IMR-90 (cell line): ENCODE measurements at regions not wholly inside any gene's neighbourhood (a gene's known extent, or its start where the extent isn't known, plus 50 kb on each side); places are given as distances from the start of the nearest gene placed in this dataset.

Experiments used
- ATAC-seq: fragments of 200-7000 bp; cut with Tn5 transposase; 2 replicates; pipeline ENCODE4 v1.9.1; 2020; ENCODE audit warnings: low read depth, mild to moderate bottlenecking, moderate library complexity
- BruUV-seq: library from RNA; stranded (reverse); fragments of 400-500 nt; replicated peaks from 2 replicates; lab custom pipeline; 2021; lab: Mats Ljungman, UMichigan
- CTCF ChIA-PET: fragments of 300-600 bp; formaldehyde crosslinking; extraction: SDS; loops from one replicate; lab custom pipeline; 2021; ENCODE audit warnings: antibody characterized with exemption; lab: Yijun Ruan, JAX
- POLR2A ChIA-PET: fragments of 300-600 bp; sonication (Branson Sonifier 250); formaldehyde crosslinking; loops from one replicate; lab custom pipeline; 2022; ENCODE audit warnings: antibody characterized with exemption; ENCODE audit not compliant: unreplicated experiment; lab: Charles Lee
- DNase-seq: peaks from one replicate; pipeline ENCODE4 v3.0.0; 2013
- H2AFZ ChIP-seq: replicated peaks from 2 replicates; pipeline ENCODE3; 2013; ENCODE audit warnings: low read length, mild to moderate bottlenecking; ENCODE audit not compliant: poor library complexity
- H2AK5ac ChIP-seq: 2 replicates; pipeline ENCODE4 v1.6.1; 2013; ENCODE audit warnings: low read depth, low read length, inconsistent platforms
- H2AK9ac ChIP-seq: replicated peaks from 2 replicates; pipeline ENCODE3; 2013; ENCODE audit warnings: mild to moderate bottlenecking, low read depth, low read length, moderate library complexity; ENCODE audit not compliant: poor library complexity
- H2BK120ac ChIP-seq: 2 replicates; pipeline ENCODE4 v1.6.1; 2013; ENCODE audit warnings: low read depth, low read length, inconsistent platforms
- H2BK15ac ChIP-seq: 3 replicates; pipeline ENCODE4 v1.6.1; 2013; ENCODE audit warnings: low read depth, low read length, inconsistent platforms
- H2BK20ac ChIP-seq: 2 replicates; pipeline ENCODE4 v1.6.1; 2013; ENCODE audit warnings: low read depth, mild to moderate bottlenecking, inconsistent platforms, low read length, moderate library complexity
- H2BK5ac ChIP-seq: 2 replicates; pipeline ENCODE4 v1.6.1; 2013; ENCODE audit warnings: mild to moderate bottlenecking, low read depth, low read length, inconsistent platforms; ENCODE audit not compliant: poor library complexity, severe bottlenecking
- H3K14ac ChIP-seq: replicated peaks from 2 replicates; pipeline ENCODE4 v1.6.1; 2013; ENCODE audit warnings: low read depth, low read length, inconsistent platforms
- H3K18ac ChIP-seq: 2 replicates; pipeline ENCODE4 v1.6.1; 2013; ENCODE audit warnings: low read depth, low read length, control low read depth
- H3K23ac ChIP-seq: 2 replicates; pipeline ENCODE4 v1.6.1; 2013; ENCODE audit warnings: low read depth, low read length, inconsistent platforms
- H3K27ac ChIP-seq: 2 replicates; pipeline ENCODE4 v1.5.1; 2013; ENCODE audit warnings: mild to moderate bottlenecking, control low read depth, low read length; ENCODE audit not compliant: insufficient read depth
- H3K27me3 ChIP-seq: 2 replicates; pipeline ENCODE4 v1.6.1; 2013; ENCODE audit warnings: low read length; ENCODE audit not compliant: control insufficient read depth, insufficient read depth
- H3K36me3 ChIP-seq: 2 replicates; pipeline ENCODE4 v1.6.1; 2013; ENCODE audit warnings: low read length, mixed read lengths; ENCODE audit not compliant: control insufficient read depth, insufficient read depth
- H3K4ac ChIP-seq: 2 replicates; pipeline ENCODE4 v1.6.1; 2013; ENCODE audit warnings: low read depth, low read length, inconsistent platforms
- H3K4me1 ChIP-seq: 2 replicates; pipeline ENCODE4 v1.6.1; 2013; ENCODE audit warnings: low read length, mixed read lengths; ENCODE audit not compliant: control insufficient read depth, insufficient read depth
- H3K4me2 ChIP-seq: 2 replicates; pipeline ENCODE4 v1.6.1; 2013; ENCODE audit warnings: low read depth, mild to moderate bottlenecking, control low read depth, low read length, moderate library complexity
- H3K4me3 ChIP-seq: 2 replicates; pipeline ENCODE4 v1.5.1; 2013; ENCODE audit warnings: low read depth, mild to moderate bottlenecking, control low read depth, low read length, moderate library complexity; ENCODE audit not compliant: insufficient read depth
- H3K56ac ChIP-seq: 2 replicates; pipeline ENCODE4 v1.6.1; 2013; ENCODE audit warnings: low read length, inconsistent platforms; ENCODE audit not compliant: insufficient read depth; ENCODE audit errors: extremely low read depth
- H3K79me1 ChIP-seq, 2 experiments: 2 replicates each; pipeline ENCODE4 v1.6.1; 2013; ENCODE audit warnings: low read length in 2 of 2, inconsistent platforms in 1 of 2, low read depth in 1 of 2
- H3K9ac ChIP-seq: 2 replicates; pipeline ENCODE4 v1.6.1; 2013; ENCODE audit warnings: low read depth, low read length, control low read depth
- H3K9me1 ChIP-seq: 2 replicates; pipeline ENCODE4 v1.6.1; 2013; ENCODE audit warnings: low read length, inconsistent platforms; ENCODE audit not compliant: insufficient read depth
- H3K9me3 ChIP-seq: 2 replicates; pipeline ENCODE4 v1.6.1; 2013; ENCODE audit warnings: low read length; ENCODE audit not compliant: control insufficient read depth, insufficient read depth
- H4K20me1 ChIP-seq: 2 replicates; pipeline ENCODE4 v1.6.1; 2013; ENCODE audit warnings: low read length, inconsistent platforms; ENCODE audit not compliant: insufficient read depth
- H4K5ac ChIP-seq: 2 replicates; pipeline ENCODE4 v1.6.1; 2013; ENCODE audit warnings: mild to moderate bottlenecking, low read depth, low read length, control low read depth
- H4K8ac ChIP-seq, 2 experiments: 2 replicates each; pipeline ENCODE4 v1.6.1; 2013; ENCODE audit warnings: low read depth in 2 of 2, low read length in 2 of 2, control low read depth in 1 of 2, inconsistent platforms in 1 of 2
- H4K91ac ChIP-seq: 2 replicates; pipeline ENCODE4 v1.6.1; 2013; ENCODE audit warnings: low read depth, low read length, inconsistent platforms; ENCODE audit not compliant: insufficient read depth
- BHLHE40 ChIP-seq: fragments of 150-350 bp; IDR thresholded peaks from 2 replicates; pipeline ENCODE4 v1.6.1; 2016; ENCODE audit warnings: mild to moderate bottlenecking, low read depth, low read length
- CEBPB ChIP-seq: IDR thresholded peaks from 2 replicates; pipeline ENCODE4 v1.6.1; 2012; ENCODE audit warnings: low read depth, low read length, improper control_type of control experiment
- CHD1 ChIP-seq: IDR thresholded peaks from 2 replicates; pipeline ENCODE4 v1.6.1; 2012; ENCODE audit warnings: low read depth, low read length, improper control_type of control experiment
- CTCF ChIP-seq: conservative IDR thresholded peaks from 2 replicates; pipeline ENCODE4 v1.5.1; 2012; ENCODE audit warnings: mild to moderate bottlenecking, low read depth, low read length, improper control_type of control experiment
- FOS ChIP-seq: fragments of 150-350 bp; IDR thresholded peaks from 2 replicates; pipeline ENCODE4 v1.6.1; 2016; ENCODE audit warnings: low read depth, low read length
- MAFK ChIP-seq: IDR thresholded peaks from 2 replicates; pipeline ENCODE4 v1.6.1; 2012; ENCODE audit warnings: low read depth, low read length, improper control_type of control experiment
- MAZ ChIP-seq: IDR thresholded peaks from 2 replicates; pipeline ENCODE4 v1.6.1; 2012; ENCODE audit warnings: low read depth, mild to moderate bottlenecking, low read length, improper control_type of control experiment, moderate library complexity, borderline replicate concordance
- NFE2L2 ChIP-seq: fragments of 150-350 bp; IDR thresholded peaks from 2 replicates; pipeline ENCODE4 v1.6.1; 2016; ENCODE audit warnings: low read depth, mild to moderate bottlenecking, low read length
- POLR2A ChIP-seq: IDR thresholded peaks from 2 replicates; pipeline ENCODE4 v1.6.1; 2012; ENCODE audit warnings: mild to moderate bottlenecking, low read depth, low read length
- RAD21 ChIP-seq: IDR thresholded peaks from 2 replicates; pipeline ENCODE4 v1.6.1; 2012; ENCODE audit warnings: low read length, improper control_type of control experiment
- RCOR1 ChIP-seq: IDR thresholded peaks from 2 replicates; pipeline ENCODE4 v1.6.1; 2012; ENCODE audit warnings: mild to moderate bottlenecking, low read length, improper control_type of control experiment; ENCODE audit not compliant: insufficient replicate concordance
- RFX5 ChIP-seq: IDR thresholded peaks from 2 replicates; pipeline ENCODE4 v1.8.0; 2012; ENCODE audit warnings: low read depth, mild to moderate bottlenecking, low read length, moderate library complexity
- SMC3 ChIP-seq: fragments of 150-350 bp; IDR thresholded peaks from 2 replicates; pipeline ENCODE4 v1.6.1; 2016; ENCODE audit warnings: low read depth, mild to moderate bottlenecking, antibody characterized with exemption, low read length, moderate library complexity
- USF2 ChIP-seq: fragments of 150-350 bp; IDR thresholded peaks from 2 replicates; pipeline ENCODE4 v1.6.1; 2017; ENCODE audit warnings: mild to moderate bottlenecking, antibody characterized with exemption, low read length, low read depth
- dilution Hi-C: fragments of 300-500 bp; cut with HindIII; formaldehyde crosslinking; loops from one replicate; pipeline ENCODE4 v1.14.3; 2018; ENCODE audit warnings: low sequenced_read_pairs; ENCODE audit not compliant: unreplicated experiment
- in situ Hi-C: fragments of 300-500 bp; cut with MboI; formaldehyde crosslinking; loops from 3 replicates; pipeline ENCODE4 v1.14.3; 2019; ENCODE audit warnings: low sequenced_read_pairs, inconsistent platforms, mixed read lengths
- intact Hi-C: fragments of 100-400 bp; cut with micrococcal nuclease; formaldehyde crosslinking; loops from 2 replicates; pipeline ENCODE4 v1.10.0; 2022
- TF ChIP-seq, protein P1 (sequence below): fragments of 150-350 bp; IDR thresholded peaks from 2 replicates; pipeline ENCODE4 v1.6.1; 2016; ENCODE audit warnings: low read depth, mild to moderate bottlenecking, low read length, moderate library complexity, borderline replicate concordance

DNA sequence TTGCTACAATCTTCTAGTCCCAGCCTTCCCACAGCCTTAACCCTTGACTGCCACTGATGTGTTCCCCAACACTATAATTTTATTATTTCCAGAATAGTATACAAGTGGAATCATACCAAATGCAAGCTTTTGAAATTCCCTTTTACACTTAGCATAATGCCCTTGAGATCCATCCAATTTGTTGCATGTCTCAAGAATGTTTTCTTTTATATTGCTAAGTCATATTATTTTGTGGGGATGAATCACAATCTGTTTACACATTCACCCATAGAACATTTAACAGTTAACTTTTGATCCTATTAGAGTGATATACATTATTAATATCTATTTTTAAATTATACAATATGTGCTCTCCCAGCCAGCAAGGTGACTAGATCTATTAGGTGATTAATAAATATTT, 74.3 kb upstream of the KYNU start:
- dilution Hi-C loops: no loop called here
- H3K56ac ChIP-seq: no peak overlapping the region
- H2AK9ac ChIP-seq: no peak overlapping the region
- H4K8ac ChIP-seq: no peak overlapping the region
- DNase-seq: peak; percentile 18
- no peaks in the 10 kb centered on the region for H3K36me3 ChIP-seq
- no peak overlapping the region for H3K27ac ChIP-seq
- H3K14ac ChIP-seq: no peak overlapping the region
- H3K4me1 ChIP-seq: no peaks in the 10 kb centered on the region
- in situ Hi-C loops: no loop called here
- H3K9me3 ChIP-seq: no peaks in the 10 kb centered on the region
- no peaks in the 10 kb centered on the region for H3K9me1 ChIP-seq
- TF ChIP-seq POLR2A: no peak
- TF ChIP-seq RCOR1: no peak
- no peak for TF ChIP-seq USF2
- TF ChIP-seq, protein P1, sequence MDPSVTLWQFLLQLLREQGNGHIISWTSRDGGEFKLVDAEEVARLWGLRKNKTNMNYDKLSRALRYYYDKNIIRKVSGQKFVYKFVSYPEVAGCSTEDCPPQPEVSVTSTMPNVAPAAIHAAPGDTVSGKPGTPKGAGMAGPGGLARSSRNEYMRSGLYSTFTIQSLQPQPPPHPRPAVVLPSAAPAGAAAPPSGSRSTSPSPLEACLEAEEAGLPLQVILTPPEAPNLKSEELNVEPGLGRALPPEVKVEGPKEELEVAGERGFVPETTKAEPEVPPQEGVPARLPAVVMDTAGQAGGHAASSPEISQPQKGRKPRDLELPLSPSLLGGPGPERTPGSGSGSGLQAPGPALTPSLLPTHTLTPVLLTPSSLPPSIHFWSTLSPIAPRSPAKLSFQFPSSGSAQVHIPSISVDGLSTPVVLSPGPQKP: no peak
- TF ChIP-seq MAFK: no peak
- no peak for TF ChIP-seq FOS
- TF ChIP-seq SMC3: no peak
- TF ChIP-seq MAZ: no peak
- no peak for TF ChIP-seq BHLHE40
- no peak for TF ChIP-seq CTCF
- no peak for TF ChIP-seq NFE2L2
- TF ChIP-seq RAD21: no peak
- TF ChIP-seq RFX5: no peak
- no peak for TF ChIP-seq CHD1
- no peak for TF ChIP-seq CEBPB
- no peak overlapping the region for H3K4ac ChIP-seq
- no peak overlapping the region for H2BK120ac ChIP-seq
- no peak overlapping the region for H4K5ac ChIP-seq
- CTCF ChIA-PET: no interaction called here
- no peak overlapping the region for H2BK15ac ChIP-seq
- intact Hi-C loops: no loop called here
- H3K23ac ChIP-seq: no peak overlapping the region
- H2BK20ac ChIP-seq: no peak overlapping the region
- ATAC-seq: no peak
- no peak overlapping the region for H2BK5ac ChIP-seq
- no peak overlapping the region for H4K91ac ChIP-seq
- no peak overlapping the region for H3K4me2 ChIP-seq
- no peaks in the 10 kb centered on the region for H3K27me3 ChIP-seq
- no peak overlapping the region for H2AFZ ChIP-seq
- no peaks in the 10 kb centered on the region for H4K20me1 ChIP-seq
- no peak overlapping the region for H3K4me3 ChIP-seq
- H3K79me1 ChIP-seq: no peaks in the 10 kb centered on the region
- no peak overlapping the region for H3K18ac ChIP-seq
- no peak overlapping the region for H3K9ac ChIP-seq
- no TSS peak for BruUV-seq
- POLR2A ChIA-PET: no interaction called here
- no peak overlapping the region for H2AK5ac ChIP-seq
